Transverse colon (tissue), 4 donors: ENCODE measurements at regions not wholly inside any gene's neighbourhood (a gene's known extent, or its start where the extent isn't known, plus 50 kb on each side); places are given as distances from the start of the nearest gene placed in this dataset.

ENCODE experiments used
- EP300 ChIP-seq: sonication (generic); formaldehyde crosslinking; IDR thresholded peaks from one replicate; pipeline ENCODE4 v1.6.1; 2017; ENCODE audit warnings: antibody characterized with exemption, low read depth
- POLR2A ChIP-seq: fragments of 450-650 bp; IDR thresholded peaks from one replicate; pipeline ENCODE4 v1.6.1; 2016; ENCODE audit warnings: antibody characterized with exemption, mild to moderate bottlenecking, moderate library complexity
- POLR2AphosphoS5 ChIP-seq, 3 donors: sonication (generic); formaldehyde crosslinking; IDR thresholded peaks; one replicate each; pipeline ENCODE4 v1.6.1; 2016; ENCODE audit warnings: antibody characterized with exemption in 3 of 3
- TF ChIP-seq, protein P1 (sequence below), 5 experiments: fragments of 200-600 bp in 3 of 5; fragments of 450-650 bp in 2 of 5; sonication (generic) in 3 of 5; IDR thresholded peaks; 1 replicate in 2 of 5; 2 replicates in 3 of 5; pipeline ENCODE4 v1.5.1; 2016 to 2017; ENCODE audit warnings: antibody characterized with exemption in 5 of 5, inconsistent platforms in 3 of 5, mild to moderate bottlenecking in 2 of 5, moderate library complexity in 1 of 5

DNA sequence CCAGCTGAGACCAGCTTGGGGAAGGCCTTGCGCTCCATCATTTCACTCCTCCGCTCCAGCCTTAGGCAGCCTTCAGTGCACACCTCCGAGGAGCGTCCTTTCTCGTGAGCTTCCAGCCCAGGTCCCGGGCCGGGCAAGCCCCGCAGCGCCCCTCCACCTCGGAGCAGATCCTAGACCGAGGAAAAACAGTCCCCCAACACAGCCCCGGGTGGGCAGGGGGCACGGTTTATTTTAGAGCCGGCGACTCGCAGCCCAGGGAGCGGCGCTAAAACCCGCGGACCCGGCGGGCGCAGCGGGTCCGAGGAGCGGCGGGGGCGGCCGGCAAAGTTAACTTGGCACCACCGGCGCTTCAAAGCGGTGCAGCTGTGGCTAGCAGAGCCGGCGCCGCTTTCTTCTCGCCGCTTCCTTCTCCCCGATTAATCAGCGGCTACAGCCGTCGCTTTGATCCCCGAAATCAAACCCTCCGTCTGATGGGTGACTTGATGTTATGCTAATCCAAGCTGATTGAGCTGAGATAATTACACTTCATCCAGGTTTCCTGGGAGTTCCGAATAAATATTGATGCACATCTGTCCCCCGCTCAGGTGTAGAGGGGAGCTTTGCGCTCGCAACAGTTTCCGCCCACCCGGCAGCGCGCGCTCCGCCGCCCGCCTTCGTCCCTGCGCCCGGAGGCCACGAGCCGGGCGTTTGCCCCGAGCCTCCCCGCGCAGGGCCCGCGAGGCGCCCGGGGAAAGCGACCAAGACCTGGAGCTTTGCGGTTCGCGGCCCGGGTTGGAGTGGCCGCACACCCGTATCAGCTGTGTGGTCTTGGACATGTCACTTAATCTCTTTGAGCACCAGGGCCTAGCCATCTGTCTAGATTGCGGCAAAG, 192.7 kb downstream of the BUD13 start:
- TF ChIP-seq, protein P1, sequence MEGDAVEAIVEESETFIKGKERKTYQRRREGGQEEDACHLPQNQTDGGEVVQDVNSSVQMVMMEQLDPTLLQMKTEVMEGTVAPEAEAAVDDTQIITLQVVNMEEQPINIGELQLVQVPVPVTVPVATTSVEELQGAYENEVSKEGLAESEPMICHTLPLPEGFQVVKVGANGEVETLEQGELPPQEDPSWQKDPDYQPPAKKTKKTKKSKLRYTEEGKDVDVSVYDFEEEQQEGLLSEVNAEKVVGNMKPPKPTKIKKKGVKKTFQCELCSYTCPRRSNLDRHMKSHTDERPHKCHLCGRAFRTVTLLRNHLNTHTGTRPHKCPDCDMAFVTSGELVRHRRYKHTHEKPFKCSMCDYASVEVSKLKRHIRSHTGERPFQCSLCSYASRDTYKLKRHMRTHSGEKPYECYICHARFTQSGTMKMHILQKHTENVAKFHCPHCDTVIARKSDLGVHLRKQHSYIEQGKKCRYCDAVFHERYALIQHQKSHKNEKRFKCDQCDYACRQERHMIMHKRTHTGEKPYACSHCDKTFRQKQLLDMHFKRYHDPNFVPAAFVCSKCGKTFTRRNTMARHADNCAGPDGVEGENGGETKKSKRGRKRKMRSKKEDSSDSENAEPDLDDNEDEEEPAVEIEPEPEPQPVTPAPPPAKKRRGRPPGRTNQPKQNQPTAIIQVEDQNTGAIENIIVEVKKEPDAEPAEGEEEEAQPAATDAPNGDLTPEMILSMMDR (IDR thresholded peaks at IDR 0.05): no peak
- TF ChIP-seq POLR2A: no peak
- no peak for TF ChIP-seq POLR2AphosphoS5 (IDR thresholded peaks at IDR 0.05)
- TF ChIP-seq EP300: no peak
